ENCODE measurements at regions not wholly inside any gene's neighbourhood (a gene's known extent, or its start where the extent isn't known, plus 50 kb on each side); places are given as distances from the start of the nearest gene placed in this dataset.

DNA sequence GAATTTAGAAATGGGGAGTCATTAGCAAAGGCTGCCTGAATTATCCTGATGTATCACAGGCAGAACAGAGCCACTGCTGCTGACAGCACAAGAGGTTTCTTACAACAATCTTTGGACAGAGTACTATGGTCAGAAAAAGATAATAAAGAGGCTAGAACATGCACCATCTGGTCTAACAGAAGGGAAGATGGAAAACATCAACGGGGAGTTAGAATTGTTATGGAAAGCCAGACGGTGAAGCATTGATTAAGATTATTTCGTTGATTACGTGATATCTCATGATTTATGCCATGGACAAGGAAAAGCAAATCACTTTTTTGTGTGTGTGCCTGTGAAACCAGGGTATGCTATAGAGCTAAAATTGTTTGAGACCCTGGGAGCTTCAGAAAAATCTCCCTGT is 409.4 kb upstream of the ETAA1 start:
- H3K4me1 Mint-ChIP-seq: no peaks in the 10 kb centered on the region

More for the DNA sequence above, 409.4 kb upstream of the ETAA1 start:
- H2BK20ac ChIP-seq (ENCODE audit: low read depth, low read length, poor library complexity, severe bottlenecking): no peak overlapping the region
- H3K56ac ChIP-seq (ENCODE audit: insufficient read length, low read depth, low read length): no peak overlapping the region
- no peak overlapping the region for H2AK5ac ChIP-seq (ENCODE audit: insufficient read length, low read length)
- no peaks in the 10 kb centered on the region for H3K36me3 Mint-ChIP-seq (ENCODE audit: insufficient read depth in 1 of 3, low read depth in 3 of 3)
- no peak overlapping the region for H3K23ac ChIP-seq (ENCODE audit: insufficient read length, low read depth, low read length)
- no peak overlapping the region for H3K27ac Mint-ChIP-seq
- H3K18ac ChIP-seq (ENCODE audit: insufficient read length, low read depth, low read length): no peak overlapping the region
- no peak overlapping the region for H2BK12ac ChIP-seq (ENCODE audit: insufficient read length, low read depth, low read length)
- no peak for DNase-seq
- H3K14ac ChIP-seq (ENCODE audit: insufficient read depth, low read length): no peak overlapping the region
- no peaks in the 10 kb centered on the region for H3K4me1 ChIP-seq (ENCODE audit: insufficient read depth, low read length)
- WGBS (ENCODE audit: extremely low coverage, insufficient read length, low lambda C conversion rate): no CpG with 5 or more reads among the region's 4 CpGs
- H3K9me3 ChIP-seq (ENCODE audit: control insufficient read depth, low read depth, low read length): no peaks in the 10 kb centered on the region
- no peaks in the 10 kb centered on the region for H3K9me3 Mint-ChIP-seq
- H3K4me3 Mint-ChIP-seq: no peak overlapping the region
- no peak overlapping the region for H3T11ph ChIP-seq (ENCODE audit: low read length)
- H3K23me2 ChIP-seq (ENCODE audit: insufficient read length, low read depth, low read length, poor library complexity, severe bottlenecking): no peaks in the 10 kb centered on the region
- no peak overlapping the region for H3K4me2 ChIP-seq (ENCODE audit: insufficient read depth, insufficient read length, low read length)
- no peaks in the 10 kb centered on the region for H3K79me2 ChIP-seq (ENCODE audit: insufficient read depth, low read length)
- no peaks in the 10 kb centered on the region for H3K27me3 Mint-ChIP-seq (ENCODE audit: low read depth)
- H2BK5ac ChIP-seq (ENCODE audit: insufficient read length, low read length): no peak overlapping the region
- H3K27ac ChIP-seq (ENCODE audit: insufficient read length, low read depth, low read length): no peak overlapping the region
- H3K4ac ChIP-seq (ENCODE audit: low read depth, low read length): no peak overlapping the region
- no peak overlapping the region for H4K5ac ChIP-seq (ENCODE audit: insufficient read length, low read depth, low read length)
- no peak overlapping the region for H4K91ac ChIP-seq (ENCODE audit: insufficient read length, low read depth, low read length)
- no peaks in the 10 kb centered on the region for H3K27me3 ChIP-seq (ENCODE audit: insufficient read depth, low read length)
- H4K8ac ChIP-seq (replicated peaks; ENCODE audit: insufficient read length, low read depth, low read length): no peak overlapping the region
- H2BK15ac ChIP-seq (ENCODE audit: low read depth, low read length): no peak overlapping the region
- H3K9ac ChIP-seq (ENCODE audit: extremely low read depth, insufficient read length, low read length): no peak overlapping the region
- no peaks in the 10 kb centered on the region for H4K20me1 ChIP-seq (ENCODE audit: control insufficient read depth, insufficient read depth, insufficient read length)
- H2AFZ ChIP-seq (ENCODE audit: low read length): no peak overlapping the region
- H2BK120ac ChIP-seq (ENCODE audit: low read depth, low read length, poor library complexity, severe bottlenecking): no peak overlapping the region
- H3K79me1 ChIP-seq (ENCODE audit: insufficient read depth, low read depth, low read length, poor library complexity, severe bottlenecking): no peaks in the 10 kb centered on the region
- TF ChIP-seq, protein P1, sequence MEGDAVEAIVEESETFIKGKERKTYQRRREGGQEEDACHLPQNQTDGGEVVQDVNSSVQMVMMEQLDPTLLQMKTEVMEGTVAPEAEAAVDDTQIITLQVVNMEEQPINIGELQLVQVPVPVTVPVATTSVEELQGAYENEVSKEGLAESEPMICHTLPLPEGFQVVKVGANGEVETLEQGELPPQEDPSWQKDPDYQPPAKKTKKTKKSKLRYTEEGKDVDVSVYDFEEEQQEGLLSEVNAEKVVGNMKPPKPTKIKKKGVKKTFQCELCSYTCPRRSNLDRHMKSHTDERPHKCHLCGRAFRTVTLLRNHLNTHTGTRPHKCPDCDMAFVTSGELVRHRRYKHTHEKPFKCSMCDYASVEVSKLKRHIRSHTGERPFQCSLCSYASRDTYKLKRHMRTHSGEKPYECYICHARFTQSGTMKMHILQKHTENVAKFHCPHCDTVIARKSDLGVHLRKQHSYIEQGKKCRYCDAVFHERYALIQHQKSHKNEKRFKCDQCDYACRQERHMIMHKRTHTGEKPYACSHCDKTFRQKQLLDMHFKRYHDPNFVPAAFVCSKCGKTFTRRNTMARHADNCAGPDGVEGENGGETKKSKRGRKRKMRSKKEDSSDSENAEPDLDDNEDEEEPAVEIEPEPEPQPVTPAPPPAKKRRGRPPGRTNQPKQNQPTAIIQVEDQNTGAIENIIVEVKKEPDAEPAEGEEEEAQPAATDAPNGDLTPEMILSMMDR (conservative IDR thresholded peaks at IDR 0.05): no peak

Data from H9 (cell line).